Lower leg skin (tissue), 4 donors: ENCODE measurements at regions not wholly inside any gene's neighbourhood (a gene's known extent, or its start where the extent isn't known, plus 50 kb on each side); places are given as distances from the start of the nearest gene placed in this dataset.

Experiments
- DNase-seq, 2 donors: peaks; one replicate each; pipeline ENCODE4 v3.0.0-alpha.2; 2019; ENCODE audit warnings: low spot score in 2 of 2
- H3K4me3 ChIP-seq: fragments of 200-600 bp; sonication (generic); 2 replicates; pipeline ENCODE4 v1.5.1; 2017; ENCODE audit warnings: mild to moderate bottlenecking, low read depth; ENCODE audit not compliant: poor library complexity, severe bottlenecking
- POLR2A ChIP-seq, 2 donors: fragments of 450-650 bp; IDR thresholded peaks; one replicate each; pipeline ENCODE4 v1.6.1; 2016 to 2017; ENCODE audit warnings: antibody characterized with exemption in 2 of 2, mild to moderate bottlenecking in 1 of 2, moderate library complexity in 1 of 2
- WGBS, 2 donors: methylation state at CpG; one replicate each; pipeline ENCODE4 v1.1.5; 2018; 5-methylcytosine and 5-hydroxymethylcytosine counted together
- intact Hi-C: fragments of 100-400 bp; cut with DNase I; formaldehyde crosslinking; loops from one replicate; pipeline ENCODE4 v1.15.0; 2023; ENCODE audit warnings: low total_unique reads
- TF ChIP-seq, protein P1 (sequence below), 3 donors: fragments of 450-650 bp; IDR thresholded peaks; one replicate each; pipeline ENCODE4 v1.5.1; 2016; ENCODE audit warnings: antibody characterized with exemption in 3 of 3, mild to moderate bottlenecking in 3 of 3, moderate library complexity in 2 of 3

DNA sequence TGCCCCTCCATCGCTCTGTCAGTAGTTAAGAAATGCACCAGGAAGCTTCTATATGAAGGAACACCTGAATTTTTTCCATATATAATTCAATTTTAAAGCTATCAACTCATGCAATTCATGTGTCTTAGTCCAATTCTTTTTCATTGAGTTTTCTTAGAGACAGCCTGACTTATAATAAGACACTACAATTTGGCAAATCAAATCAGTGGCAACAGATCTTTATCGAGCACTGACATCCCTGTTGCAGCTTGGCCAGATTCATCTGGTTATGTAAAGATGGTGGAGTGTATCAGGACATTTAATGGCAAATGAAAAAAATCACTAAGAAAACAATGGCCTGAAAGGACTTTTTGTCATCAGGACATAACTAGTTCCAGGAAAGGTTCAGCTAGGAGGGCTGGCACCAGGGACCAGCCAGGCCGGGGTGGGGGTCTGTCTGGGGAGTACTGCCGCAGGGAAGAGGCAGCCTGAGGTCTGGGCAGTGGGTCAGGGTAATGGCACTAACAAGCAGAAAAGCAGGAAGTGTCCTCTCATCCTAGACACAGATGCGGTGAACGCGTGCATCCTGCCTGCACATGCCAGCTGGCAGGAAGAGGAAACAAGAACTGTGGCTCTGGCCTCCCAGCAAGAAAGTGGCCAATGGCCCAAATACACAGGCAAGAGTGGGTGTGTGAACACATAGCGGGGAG, 100.5 kb upstream of the LMNTD1 start:
- 65 to 67% methylated on average over 8 of the region's 8 CpGs for WGBS, 2 donors
- intact Hi-C loops: no loop called here
- no peak overlapping the region for H3K4me3 ChIP-seq
- no peak for TF ChIP-seq POLR2A (IDR thresholded peaks at IDR 0.05)
- TF ChIP-seq, protein P1, sequence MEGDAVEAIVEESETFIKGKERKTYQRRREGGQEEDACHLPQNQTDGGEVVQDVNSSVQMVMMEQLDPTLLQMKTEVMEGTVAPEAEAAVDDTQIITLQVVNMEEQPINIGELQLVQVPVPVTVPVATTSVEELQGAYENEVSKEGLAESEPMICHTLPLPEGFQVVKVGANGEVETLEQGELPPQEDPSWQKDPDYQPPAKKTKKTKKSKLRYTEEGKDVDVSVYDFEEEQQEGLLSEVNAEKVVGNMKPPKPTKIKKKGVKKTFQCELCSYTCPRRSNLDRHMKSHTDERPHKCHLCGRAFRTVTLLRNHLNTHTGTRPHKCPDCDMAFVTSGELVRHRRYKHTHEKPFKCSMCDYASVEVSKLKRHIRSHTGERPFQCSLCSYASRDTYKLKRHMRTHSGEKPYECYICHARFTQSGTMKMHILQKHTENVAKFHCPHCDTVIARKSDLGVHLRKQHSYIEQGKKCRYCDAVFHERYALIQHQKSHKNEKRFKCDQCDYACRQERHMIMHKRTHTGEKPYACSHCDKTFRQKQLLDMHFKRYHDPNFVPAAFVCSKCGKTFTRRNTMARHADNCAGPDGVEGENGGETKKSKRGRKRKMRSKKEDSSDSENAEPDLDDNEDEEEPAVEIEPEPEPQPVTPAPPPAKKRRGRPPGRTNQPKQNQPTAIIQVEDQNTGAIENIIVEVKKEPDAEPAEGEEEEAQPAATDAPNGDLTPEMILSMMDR (IDR thresholded peaks at IDR 0.05): no peak
- peak in 1 of 2 donors; percentile 20 for DNase-seq

DNA sequence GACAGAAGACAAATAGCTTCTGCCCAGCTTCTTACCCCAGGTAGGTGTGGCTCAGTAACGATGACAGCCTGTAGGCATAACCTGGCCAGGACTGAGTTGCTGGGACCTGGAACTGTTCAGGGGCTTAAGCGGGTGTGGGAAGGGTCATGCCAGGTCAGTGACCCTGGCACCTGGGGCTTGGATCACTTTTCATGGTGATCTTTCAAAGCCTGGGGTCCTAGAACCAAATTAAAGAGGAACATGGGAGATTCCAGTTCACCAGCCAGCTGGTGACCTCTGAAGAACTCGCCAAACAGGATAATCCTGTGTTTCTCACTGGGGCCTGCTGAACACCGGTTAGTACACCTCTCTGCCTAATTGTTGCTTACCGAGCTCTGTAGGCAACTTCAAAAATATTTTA, 102.6 kb upstream of the LMNTD1 start:
- intact Hi-C loops: no loop called here
- H3K4me3 ChIP-seq: no peak overlapping the region
- 70 to 73% methylated on average over 5 of the region's 5 CpGs for WGBS, 2 donors
- TF ChIP-seq, protein P1 (IDR thresholded peaks at IDR 0.05): no peak
- TF ChIP-seq POLR2A (IDR thresholded peaks at IDR 0.05): no peak
- no peak for DNase-seq

DNA sequence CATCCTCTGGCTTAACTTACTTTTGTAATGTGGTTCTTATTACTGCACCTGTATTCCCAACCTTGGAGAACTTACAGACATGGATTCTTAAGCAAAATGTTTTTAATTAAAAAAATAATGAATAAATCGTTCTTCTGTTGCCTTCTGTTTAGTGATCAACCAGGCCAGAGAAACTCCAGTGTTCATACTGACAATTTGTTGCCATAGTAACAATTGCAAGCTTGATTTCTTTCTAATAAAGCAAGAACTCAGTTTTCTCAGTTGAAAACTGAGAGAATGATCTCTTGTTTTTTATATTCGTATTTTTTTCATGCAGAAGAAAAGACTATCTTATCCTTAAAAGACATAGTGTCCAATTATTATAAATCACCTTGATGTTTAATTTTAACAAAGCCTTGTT, 106.5 kb upstream of the LMNTD1 start:
- DNase-seq: no peak
- 44 to 56% methylated on average over 2 of the region's 2 CpGs for WGBS, 2 donors
- no peak overlapping the region for H3K4me3 ChIP-seq
- intact Hi-C loops: no loop called here
- TF ChIP-seq, protein P1 (IDR thresholded peaks at IDR 0.05): no peak

DNA sequence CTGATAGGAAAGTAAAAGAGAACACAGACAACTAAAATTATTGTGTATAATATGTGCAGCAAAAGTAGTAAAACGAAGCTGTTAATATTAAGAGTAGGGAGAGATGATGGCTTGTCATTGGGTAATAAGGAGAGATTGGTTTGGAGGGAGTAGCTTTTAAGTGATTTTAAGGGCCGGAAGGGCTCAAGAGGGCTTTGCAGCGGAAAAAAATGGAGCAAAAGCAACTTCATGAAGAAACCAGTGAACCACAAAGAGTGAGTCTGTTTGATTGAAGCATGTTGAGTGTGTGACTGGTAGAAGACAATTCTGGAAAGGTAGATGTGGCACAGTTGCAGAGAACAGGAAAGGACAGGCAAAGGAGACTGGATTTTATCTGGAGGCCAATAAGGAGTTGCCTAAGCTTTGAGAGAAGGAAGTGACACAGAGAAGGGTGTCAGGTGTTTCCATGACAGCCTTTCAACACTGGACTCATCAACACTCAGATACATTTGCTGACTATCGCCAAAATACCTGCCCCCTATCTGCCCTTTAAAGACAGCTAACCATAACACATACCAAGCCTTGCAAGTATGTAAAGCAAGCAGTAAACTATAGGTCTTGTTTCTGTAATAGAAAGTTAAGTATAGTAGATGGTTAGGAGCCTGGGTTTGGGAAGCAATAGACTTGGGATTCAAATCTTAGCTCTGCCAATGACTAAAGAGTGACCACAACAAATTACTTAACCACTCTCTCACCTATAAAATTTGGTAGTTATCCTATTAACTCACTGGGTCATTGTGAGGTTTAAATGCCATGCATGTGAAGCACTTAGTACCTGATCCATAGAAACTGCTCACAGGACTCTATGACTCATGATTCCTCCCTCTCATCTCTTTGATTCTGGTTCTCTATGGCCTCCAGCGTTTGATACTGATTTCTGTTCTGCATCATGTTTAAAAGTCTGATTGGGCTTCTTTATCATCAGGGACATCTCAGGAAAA, 117.3 kb upstream of the LMNTD1 start:
- no peak for DNase-seq
- TF ChIP-seq, protein P1 (IDR thresholded peaks at IDR 0.05): no peak
- no peak for TF ChIP-seq POLR2A (IDR thresholded peaks at IDR 0.05)
- intact Hi-C loops: no loop called here
- no peak overlapping the region for H3K4me3 ChIP-seq
- WGBS, 2 donors: 80 to 83% methylated on average over 5 of the region's 5 CpGs

DNA sequence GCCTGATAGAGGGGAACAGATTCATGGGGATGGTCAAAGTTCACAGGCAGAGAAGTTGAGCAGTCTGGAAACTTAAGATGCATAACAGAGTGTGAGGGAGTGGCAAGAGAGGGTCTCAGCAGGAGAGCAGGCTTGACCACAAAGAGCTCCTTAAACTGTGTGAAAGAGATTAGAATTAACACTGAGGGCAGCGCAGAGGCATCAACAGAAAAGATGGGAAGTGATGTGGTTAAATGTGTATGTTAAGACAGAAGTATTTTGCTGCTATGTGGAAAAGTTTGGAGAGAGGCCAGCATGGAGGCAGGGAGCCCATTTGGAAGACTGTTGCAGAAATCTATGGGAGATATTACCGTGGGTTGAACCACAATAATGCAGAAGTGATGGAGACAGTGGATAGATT, 122.7 kb upstream of the LMNTD1 start:
- no peak for TF ChIP-seq POLR2A (IDR thresholded peaks at IDR 0.05)
- TF ChIP-seq, protein P1 (IDR thresholded peaks at IDR 0.05): no peak
- WGBS, 2 donors: 70 to 86% methylated on average over 2 of the region's 2 CpGs
- H3K4me3 ChIP-seq: no peak overlapping the region
- DNase-seq: no peak
- intact Hi-C loops: no loop called here
